Heart right ventricle (tissue), 16 donors: ENCODE measurements at regions not wholly inside any gene's neighbourhood (a gene's known extent, or its start where the extent isn't known, plus 50 kb on each side); places are given as distances from the start of the nearest gene placed in this dataset.

Source experiments
- ATAC-seq, 8 donors: fragments of 200-7000 bp; cut with Tn5 transposase; one replicate each; pipeline ENCODE4 v1.9.1; 2020; ENCODE audit warnings: mild to moderate bottlenecking in 8 of 8, moderate library complexity in 8 of 8, moderate number of reproducible peaks in 1 of 8
- DNase-seq, 2 donors: peaks; one replicate each; pipeline ENCODE4 v3.0.0-alpha.2; 2020
- H3K27ac ChIP-seq, 10 donors: fragments of 200-600 bp; sonication (generic) in 2 of 10; one replicate each; pipeline versions ENCODE4 v1.5.0 to v1.8.0; 2020 to 2022; ENCODE audit warnings: mild to moderate bottlenecking in 3 of 10
- H3K27me3 ChIP-seq, 7 donors: fragments of 200-600 bp; one replicate each; pipeline ENCODE4 v1.8.0; 2021 to 2022; ENCODE audit warnings: mild to moderate bottlenecking in 2 of 7
- H3K36me3 ChIP-seq, 9 donors: fragments of 200-600 bp; sonication (generic) in 1 of 9; one replicate each; pipeline versions ENCODE4 v1.5.0 to v1.8.0; 2020 to 2022; ENCODE audit warnings: mild to moderate bottlenecking in 2 of 9
- H3K4me1 ChIP-seq, 9 donors: fragments of 200-600 bp; sonication (generic) in 1 of 9; one replicate each; pipeline versions ENCODE4 v1.5.0 to v1.8.0; 2020 to 2022; ENCODE audit warnings: mild to moderate bottlenecking in 4 of 9
- H3K4me3 ChIP-seq, 10 donors: fragments of 200-600 bp; sonication (generic) in 2 of 10; one replicate each; pipeline versions ENCODE4 v1.5.0 to v1.8.0; 2020 to 2022; ENCODE audit warnings: mild to moderate bottlenecking in 7 of 10, moderate library complexity in 2 of 10
- H3K9me3 ChIP-seq, 11 donors: fragments of 200-600 bp in 10 of 11; sonication (generic) in 2 of 11; one replicate each; pipeline versions ENCODE4 v1.5.0 to v1.8.0; 2013 to 2022; ENCODE audit warnings: mild to moderate bottlenecking in 2 of 11, control low read depth in 1 of 11, moderate library complexity in 1 of 11
- WGBS, 2 donors: extraction: QIAGEN DNeasy Blood & Tissue Kit; methylation state at CpG; one replicate each; pipeline ENCODE4 v1.1.7; 2013; ENCODE audit warnings: inconsistent platforms in 1 of 2; 5-methylcytosine and 5-hydroxymethylcytosine counted together
- intact Hi-C, 10 donors: fragments of 100-400 bp; cut with DNase I; formaldehyde crosslinking; loops; one replicate each; pipeline versions ENCODE4 v1.11.1 to v1.14.2; 2022
- TF ChIP-seq, protein P1 (sequence below), 9 donors: fragments of 200-600 bp; sonication (generic) in 2 of 9; IDR thresholded peaks; one replicate each; pipeline versions ENCODE4 v1.5.0 to v1.8.0; 2021 to 2022; ENCODE audit warnings: antibody characterized with exemption in 9 of 9, mild to moderate bottlenecking in 5 of 9, moderate library complexity in 1 of 9
- donor health status: Arrhythmogenic right ventricular cardiomyopathy.
- donor health status: ischemic (EF 13 %, LVEDD 7.1; RV severe dilation, severe dysfunction).
- donor health status: healthy with polysubstance abuse.
- donor health status: DM: no; HTN: yes; CAD: no.
- donor health status: DM: no; HTN: no; CAD: no.
- donor health status: ischemic (EF 25% LVEDD 6.9; RV normal size, moderate dysfunction).
- donor health status: ischemic (EF 25% LVEDD 5.7; RV mildly dilated, moderate dysfunction).
- donor health status: healthy.
- donor health status: DM: yes; HTN: yes; CAD: no.
- donor health status: Ischemic cardiomyopathy.
- donor health status: ischemic (EF 35%, LVEDD 5.7; RV mildly dilated, moderate dysfunction).
- donor health status: nonischemic (EF 11% LVEDD 7.7; RV severe dilation, severe dysfunction).
- donor health status: DM: yes; HTN: yes; CAD: no.
- donor health status: PGD.
- donor health status: ischemic (EF 29% LVEDD 5.4; RV normal size, mild dysfunction).
- donor health status: nonischemic (EF 23%, LVEDD 6.1; RV moderate dilation, normal function).

GRCh38 chr15:70244978-70245542, 147.3 kb upstream of the TLE3 start:
- no peak overlapping the region for H3K27ac ChIP-seq
- no peak overlapping the region for H3K4me3 ChIP-seq
- DNase-seq (no peak), ATAC-seq (no peak)
- no peaks in the 10 kb centered on the region for H3K9me3 ChIP-seq
- TF ChIP-seq, protein P1, sequence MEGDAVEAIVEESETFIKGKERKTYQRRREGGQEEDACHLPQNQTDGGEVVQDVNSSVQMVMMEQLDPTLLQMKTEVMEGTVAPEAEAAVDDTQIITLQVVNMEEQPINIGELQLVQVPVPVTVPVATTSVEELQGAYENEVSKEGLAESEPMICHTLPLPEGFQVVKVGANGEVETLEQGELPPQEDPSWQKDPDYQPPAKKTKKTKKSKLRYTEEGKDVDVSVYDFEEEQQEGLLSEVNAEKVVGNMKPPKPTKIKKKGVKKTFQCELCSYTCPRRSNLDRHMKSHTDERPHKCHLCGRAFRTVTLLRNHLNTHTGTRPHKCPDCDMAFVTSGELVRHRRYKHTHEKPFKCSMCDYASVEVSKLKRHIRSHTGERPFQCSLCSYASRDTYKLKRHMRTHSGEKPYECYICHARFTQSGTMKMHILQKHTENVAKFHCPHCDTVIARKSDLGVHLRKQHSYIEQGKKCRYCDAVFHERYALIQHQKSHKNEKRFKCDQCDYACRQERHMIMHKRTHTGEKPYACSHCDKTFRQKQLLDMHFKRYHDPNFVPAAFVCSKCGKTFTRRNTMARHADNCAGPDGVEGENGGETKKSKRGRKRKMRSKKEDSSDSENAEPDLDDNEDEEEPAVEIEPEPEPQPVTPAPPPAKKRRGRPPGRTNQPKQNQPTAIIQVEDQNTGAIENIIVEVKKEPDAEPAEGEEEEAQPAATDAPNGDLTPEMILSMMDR (IDR thresholded peaks at IDR 0.05) = no peak
- H3K4me1 ChIP-seq = peaks cover 0 to 30% (median 0%) of the 10 kb centered on the region in 9 donors
- intact Hi-C loops = no loop called here
- H3K27me3 ChIP-seq = peaks cover 0 to 8% (median 4%) of the 10 kb centered on the region in 7 donors
- 94 to 95% methylated on average over 9 of the region's 9 CpGs for WGBS, 2 donors
- H3K36me3 ChIP-seq = no peaks in the 10 kb centered on the region

- intact Hi-C loops = no loop called here
- H3K9me3 ChIP-seq = no peaks in the 10 kb centered on the region
- no peak overlapping the region for H3K4me3 ChIP-seq
- no peaks in the 10 kb centered on the region for H3K36me3 ChIP-seq
- H3K27ac ChIP-seq = no peak overlapping the region
- ATAC-seq = no peak
- peaks cover 0 to 30% (median 0%) of the 10 kb centered on the region in 9 donors for H3K4me1 ChIP-seq
- 93 to 94% methylated on average over 7 of the region's 7 CpGs for WGBS, 2 donors
- peaks cover 0 to 8% (median 4%) of the 10 kb centered on the region in 7 donors for H3K27me3 ChIP-seq
- DNase-seq = no peak
- TF ChIP-seq, protein P1 (IDR thresholded peaks at IDR 0.05) = no peak
These were observed 146.2 kb upstream of the TLE3 start for GRCh38 chr15:70243686-70244540.

GRCh38 chr15:70242951-70243685, 145.4 kb upstream of the TLE3 start:
- Histone ChIP-seq H3K27ac (no peak overlapping the region), H3K27me3 (peaks cover 0 to 8% (median 4%) of the 10 kb centered on the region in 7 donors), H3K4me1 (peaks cover 0 to 27% (median 0%) of the 10 kb centered on the region in 9 donors), H3K4me3 (no peak overlapping the region), H3K36me3 (no peaks in the 10 kb centered on the region), H3K9me3 (no peaks in the 10 kb centered on the region)
- ATAC-seq (no peak), DNase-seq (no peak)
- TF ChIP-seq, protein P1 (IDR thresholded peaks at IDR 0.05) = no peak
- intact Hi-C loops = no loop called here
- 83 to 89% methylated on average over 10 of the region's 10 CpGs for WGBS, 2 donors

DNA sequence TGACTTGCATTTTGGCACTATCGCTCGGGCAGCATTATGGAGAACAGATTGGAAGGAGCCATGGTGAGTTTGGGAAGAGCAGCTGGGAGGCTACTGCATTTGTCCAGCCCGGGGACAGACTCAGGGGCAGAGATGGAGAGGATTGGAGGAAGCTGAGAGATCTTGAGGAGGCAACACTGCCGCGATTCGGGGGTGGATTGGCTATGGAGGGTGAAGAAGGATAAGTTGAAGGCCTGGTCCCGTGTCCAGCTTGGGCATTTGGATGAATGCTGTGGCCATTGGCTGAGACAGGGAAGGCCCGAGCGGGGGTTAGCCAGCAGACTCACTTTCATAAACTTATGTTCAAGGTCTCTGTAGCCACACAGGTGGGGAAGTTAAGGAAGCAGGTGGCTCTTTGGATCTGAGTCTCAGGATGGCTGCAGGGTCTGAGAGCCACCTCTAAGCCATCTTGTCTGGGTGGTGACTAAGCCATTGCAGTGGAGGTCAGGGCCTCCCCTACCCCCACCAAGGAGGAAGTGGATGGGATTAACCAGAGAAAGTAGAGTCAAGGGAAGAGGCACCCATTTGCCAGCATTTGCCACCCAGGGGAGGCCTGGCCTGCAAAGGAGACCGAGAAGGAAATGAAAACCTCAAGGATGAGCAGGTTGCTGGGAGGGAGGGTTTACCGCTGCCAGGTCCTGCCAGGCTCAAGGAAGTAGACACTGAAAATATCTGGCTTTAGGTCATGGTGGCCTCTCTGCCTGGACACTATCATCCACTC, 144.0 kb upstream of the TLE3 start:
- 92 to 98% methylated on average over 11 of the region's 11 CpGs for WGBS, 2 donors
- peaks cover 0 to 19% (median 0%) of the 10 kb centered on the region in 9 donors for H3K4me1 ChIP-seq
- TF ChIP-seq, protein P1 (IDR thresholded peaks at IDR 0.05) = no peak
- no peak overlapping the region for H3K27ac ChIP-seq
- ATAC-seq (no peak), DNase-seq (no peak)
- intact Hi-C loops = no loop called here
- no peaks in the 10 kb centered on the region for H3K9me3 ChIP-seq
- H3K36me3 ChIP-seq = no peaks in the 10 kb centered on the region
- peaks cover 0 to 8% (median 4%) of the 10 kb centered on the region in 7 donors for H3K27me3 ChIP-seq
- no peak overlapping the region for H3K4me3 ChIP-seq
